Tibial nerve (tissue), 4 donors: ENCODE measurements at regions not wholly inside any gene's neighbourhood (a gene's known extent, or its start where the extent isn't known, plus 50 kb on each side); places are given as distances from the start of the nearest gene placed in this dataset.
"Not testable (repeated sequence)": the region's sequence is repeated elsewhere in the genome, so short reads cannot be mapped to it uniquely, and the experiment has no call there.

Source experiments
- DNase-seq, 2 donors: peaks; one replicate each; pipeline ENCODE4 v3.0.0-alpha.2; 2019; ENCODE audit warnings: low spot score in 2 of 2
- H3K27ac ChIP-seq, 4 donors: fragments of 200-600 bp; sonication (generic) in 3 of 4; one replicate each; pipeline ENCODE4 v1.5.1; 2017 to 2019; ENCODE audit warnings: mild to moderate bottlenecking in 1 of 4
- H3K27me3 ChIP-seq, 2 donors: fragments of 200-600 bp; sonication (generic) in 1 of 2; one replicate each; pipeline versions ENCODE4 v1.5.1 to v1.6.0; 2017 to 2019
- H3K36me3 ChIP-seq, 3 donors: fragments of 200-600 bp; sonication (generic); one replicate each; pipeline ENCODE4 v1.5.1; 2018 to 2019
- H3K4me1 ChIP-seq, 4 donors: fragments of 200-600 bp; sonication (generic) in 3 of 4; one replicate each; pipeline ENCODE4 v1.5.1; 2017 to 2019
- H3K4me3 ChIP-seq, 4 donors: fragments of 200-600 bp; sonication (generic) in 3 of 4; one replicate each; pipeline ENCODE4 v1.5.1; 2017 to 2019; ENCODE audit warnings: mild to moderate bottlenecking in 1 of 4, moderate library complexity in 1 of 4
- H3K9me3 ChIP-seq, 4 donors: fragments of 200-600 bp; sonication (generic) in 3 of 4; one replicate each; pipeline ENCODE4 v1.5.1; 2017 to 2019
- EP300 ChIP-seq, 2 donors: sonication (generic); formaldehyde crosslinking; IDR thresholded peaks; one replicate each; pipeline ENCODE4 v1.6.1; 2017; ENCODE audit warnings: antibody characterized with exemption in 2 of 2, mild to moderate bottlenecking in 1 of 2
- POLR2A ChIP-seq, 2 donors: fragments of 450-650 bp; IDR thresholded peaks; one replicate each; pipeline ENCODE4 v1.6.1; 2017; ENCODE audit warnings: antibody characterized with exemption in 2 of 2, mild to moderate bottlenecking in 2 of 2, moderate library complexity in 2 of 2
- WGBS, 2 donors: methylation state at CpG; one replicate each; pipeline ENCODE4 v1.1.5; 2018; 5-methylcytosine and 5-hydroxymethylcytosine counted together
- TF ChIP-seq, protein P1 (sequence below), 5 experiments: fragments of 200-600 bp in 3 of 5; fragments of 450-650 bp in 2 of 5; sonication (generic) in 3 of 5; IDR thresholded peaks; one replicate each; pipeline ENCODE4 v1.5.1; 2016 to 2019; ENCODE audit warnings: antibody characterized with exemption in 5 of 5, mild to moderate bottlenecking in 3 of 5, moderate library complexity in 2 of 5

DNA sequence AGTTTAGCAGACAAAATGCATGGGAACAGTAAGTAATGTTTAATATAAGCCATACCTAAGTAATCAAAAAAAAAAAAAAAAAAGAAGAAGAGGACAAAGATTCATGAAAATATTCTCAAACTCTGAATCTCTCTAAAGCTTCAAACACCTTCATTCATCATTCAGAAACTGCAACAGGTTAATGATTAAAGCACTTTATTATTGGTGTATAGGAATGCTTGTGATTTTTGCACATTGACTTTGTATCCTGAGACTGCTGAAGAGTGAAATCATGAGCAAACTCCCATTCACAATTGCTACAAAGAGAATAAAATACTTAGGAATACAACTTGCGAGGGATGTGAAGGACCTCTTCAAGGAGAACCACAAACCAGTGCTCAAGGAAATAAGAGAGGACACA lies 278.4 kb upstream of the DCN start:
- TF ChIP-seq, protein P1, sequence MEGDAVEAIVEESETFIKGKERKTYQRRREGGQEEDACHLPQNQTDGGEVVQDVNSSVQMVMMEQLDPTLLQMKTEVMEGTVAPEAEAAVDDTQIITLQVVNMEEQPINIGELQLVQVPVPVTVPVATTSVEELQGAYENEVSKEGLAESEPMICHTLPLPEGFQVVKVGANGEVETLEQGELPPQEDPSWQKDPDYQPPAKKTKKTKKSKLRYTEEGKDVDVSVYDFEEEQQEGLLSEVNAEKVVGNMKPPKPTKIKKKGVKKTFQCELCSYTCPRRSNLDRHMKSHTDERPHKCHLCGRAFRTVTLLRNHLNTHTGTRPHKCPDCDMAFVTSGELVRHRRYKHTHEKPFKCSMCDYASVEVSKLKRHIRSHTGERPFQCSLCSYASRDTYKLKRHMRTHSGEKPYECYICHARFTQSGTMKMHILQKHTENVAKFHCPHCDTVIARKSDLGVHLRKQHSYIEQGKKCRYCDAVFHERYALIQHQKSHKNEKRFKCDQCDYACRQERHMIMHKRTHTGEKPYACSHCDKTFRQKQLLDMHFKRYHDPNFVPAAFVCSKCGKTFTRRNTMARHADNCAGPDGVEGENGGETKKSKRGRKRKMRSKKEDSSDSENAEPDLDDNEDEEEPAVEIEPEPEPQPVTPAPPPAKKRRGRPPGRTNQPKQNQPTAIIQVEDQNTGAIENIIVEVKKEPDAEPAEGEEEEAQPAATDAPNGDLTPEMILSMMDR (IDR thresholded peaks at IDR 0.05) = no peak
- no peak for TF ChIP-seq EP300 (IDR thresholded peaks at IDR 0.05)
- no peak for TF ChIP-seq POLR2A (IDR thresholded peaks at IDR 0.05)
- Histone ChIP-seq H3K4me1 (no peaks in the 10 kb centered on the region), H3K27me3 (no peaks in the 10 kb centered on the region), H3K4me3 (no peak overlapping the region), H3K27ac (no peak overlapping the region), H3K9me3 (no peaks in the 10 kb centered on the region), H3K36me3 (no peaks in the 10 kb centered on the region)
- DNase-seq = no peak
- WGBS, 2 donors = 92 to 94% methylated on average over 1 of the region's 1 CpG

DNA sequence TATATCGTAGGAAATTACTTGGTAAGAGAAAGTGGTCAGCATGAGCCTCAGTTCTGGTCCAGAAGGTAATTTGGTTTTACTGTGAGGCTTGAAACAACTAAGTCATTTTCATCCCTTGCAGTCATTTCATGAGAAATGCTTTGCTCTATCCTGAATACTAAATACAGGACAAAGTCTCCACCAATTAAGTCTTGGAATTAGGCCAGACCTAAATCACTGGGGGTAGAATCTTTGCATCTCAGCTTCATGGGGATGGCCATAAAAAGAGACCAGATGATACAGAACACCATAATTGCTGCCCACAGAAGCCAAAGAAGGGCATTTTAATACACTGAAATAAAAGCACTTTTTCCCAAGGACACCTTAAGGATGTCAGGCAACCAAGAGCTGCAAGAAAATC lies 277.9 kb upstream of the DCN start:
- TF ChIP-seq, protein P1 (IDR thresholded peaks at IDR 0.05) = no peak
- TF ChIP-seq EP300 (IDR thresholded peaks at IDR 0.05) (no peak), POLR2A (IDR thresholded peaks at IDR 0.05) (no peak)
- 78 to 93% methylated on average over 1 of the region's 1 CpG for WGBS, 2 donors
- Histone ChIP-seq H3K36me3 (no peaks in the 10 kb centered on the region), H3K4me3 (no peak overlapping the region), H3K4me1 (no peaks in the 10 kb centered on the region), H3K27me3 (no peaks in the 10 kb centered on the region), H3K27ac (no peak overlapping the region), H3K9me3 (no peaks in the 10 kb centered on the region)
- no peak for DNase-seq

DNA sequence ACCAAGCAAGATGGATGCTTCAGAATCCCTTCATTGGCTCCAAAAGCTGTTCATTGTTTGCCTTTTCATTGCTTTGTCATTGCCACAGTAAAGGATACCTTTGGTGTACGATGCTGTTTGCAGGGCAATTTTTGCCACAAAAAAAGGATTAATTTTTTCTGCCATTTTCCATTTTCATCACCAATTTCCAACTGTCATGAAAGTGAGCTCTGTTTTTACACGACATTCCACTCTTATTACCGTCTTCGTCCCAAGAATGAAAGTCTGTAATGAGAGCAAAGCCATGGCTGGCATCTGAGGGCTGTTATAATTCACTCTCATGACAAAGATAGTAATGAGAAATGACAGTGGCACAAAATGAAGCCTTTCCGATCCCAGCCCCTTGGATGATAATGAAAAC lies 272.7 kb upstream of the DCN start:
- Histone ChIP-seq H3K27me3 (no peaks in the 10 kb centered on the region), H3K4me3 (no peak overlapping the region), H3K27ac (no peak overlapping the region), H3K4me1 (no peaks in the 10 kb centered on the region), H3K9me3 (no peaks in the 10 kb centered on the region), H3K36me3 (no peaks in the 10 kb centered on the region)
- DNase-seq = no peak
- TF ChIP-seq EP300 (IDR thresholded peaks at IDR 0.05) (no peak), POLR2A (IDR thresholded peaks at IDR 0.05) (no peak)
- TF ChIP-seq, protein P1 (IDR thresholded peaks at IDR 0.05) = no peak
- 48 to 50% methylated on average over 5 of the region's 5 CpGs for WGBS, 2 donors

DNA sequence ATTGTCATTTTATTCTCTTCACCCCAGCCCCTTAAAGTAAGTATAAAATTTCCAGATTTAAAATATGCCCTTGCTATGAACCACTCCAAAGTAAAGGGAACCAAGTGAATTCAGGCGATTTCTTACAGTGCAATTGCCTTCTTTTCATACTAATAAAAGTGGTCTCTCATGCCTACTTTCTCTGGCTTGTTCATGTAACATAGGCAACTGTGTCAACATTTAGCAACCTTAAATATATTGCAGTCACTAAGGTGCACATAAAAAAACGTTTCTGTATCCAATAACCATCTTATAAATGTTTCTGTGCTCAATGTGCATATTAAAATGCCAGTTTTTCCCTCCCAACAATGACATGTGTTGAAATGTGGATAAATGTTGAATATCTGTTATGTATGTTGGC lies 271.6 kb upstream of the DCN start:
- H3K9me3 ChIP-seq = no peaks in the 10 kb centered on the region
- no peaks in the 10 kb centered on the region for H3K27me3 ChIP-seq
- H3K4me1 ChIP-seq = no peaks in the 10 kb centered on the region
- no peak overlapping the region for H3K4me3 ChIP-seq
- no peak overlapping the region for H3K27ac ChIP-seq
- 41 to 63% methylated on average over 2 of the region's 2 CpGs for WGBS, 2 donors
- TF ChIP-seq EP300 (IDR thresholded peaks at IDR 0.05) (no peak), POLR2A (IDR thresholded peaks at IDR 0.05) (no peak)
- TF ChIP-seq, protein P1 (IDR thresholded peaks at IDR 0.05) = no peak
- DNase-seq = no peak
- H3K36me3 ChIP-seq = no peaks in the 10 kb centered on the region

DNA sequence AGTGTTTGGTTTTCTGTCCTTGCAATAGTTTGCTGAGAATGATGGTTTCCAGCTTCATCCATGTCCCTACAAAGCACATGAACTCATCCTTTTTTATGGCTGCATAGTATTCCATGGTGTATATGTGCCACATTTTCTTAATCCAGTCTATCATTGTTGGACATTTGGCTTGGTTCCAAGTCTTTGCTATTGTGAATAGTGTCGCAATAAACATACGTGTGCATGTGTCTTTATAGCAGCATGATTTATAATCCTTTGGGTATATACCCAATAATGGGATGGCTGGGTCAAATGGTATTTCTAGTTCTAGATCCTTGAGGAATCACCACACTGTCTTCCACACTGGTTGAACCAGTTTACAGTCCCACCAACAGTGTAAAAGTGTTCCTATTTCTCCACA lies 269.8 kb upstream of the DCN start:
- H3K4me3 ChIP-seq, H3K9me3 ChIP-seq, H3K27ac ChIP-seq, H3K4me1 ChIP-seq, H3K36me3 ChIP-seq, H3K27me3 ChIP-seq, DNase-seq: not testable (repeated sequence)
- WGBS, 2 donors = 94 to 100% methylated on average over 2 of the region's 2 CpGs
